GM13977 (cell line): ENCODE measurements at regions not wholly inside any gene's neighbourhood (a gene's known extent, or its start where the extent isn't known, plus 50 kb on each side); places are given as distances from the start of the nearest gene placed in this dataset.

Source experiments
- DNase-seq: peaks from one replicate; pipeline ENCODE4 v3.0.0; 2012; ENCODE audit warnings: low spot score
- CTCF ChIP-seq: IDR thresholded peaks from 2 replicates; pipeline ENCODE4 v1.5.1; 2012; ENCODE audit warnings: mild to moderate bottlenecking, control low read depth; ENCODE audit not compliant: insufficient read depth; ENCODE audit errors: extremely low read depth, missing control alignments
- in situ Hi-C: fragments of 300-500 bp; cut with MboI; formaldehyde crosslinking; loops from one replicate; pipeline ENCODE4 v1.12.0; 2022; ENCODE audit warnings: low sequenced_read_pairs, low pct_unique_long_range_greater_than_20kb, mixed read lengths, inconsistent platforms; ENCODE audit not compliant: unreplicated experiment

GRCh38 chr12:58241099-58241498 lies 299.7 kb downstream of the ATP23 start:
- no peak for DNase-seq
- in situ Hi-C loops, result no loop called here
- no peak for TF ChIP-seq CTCF

DNA sequence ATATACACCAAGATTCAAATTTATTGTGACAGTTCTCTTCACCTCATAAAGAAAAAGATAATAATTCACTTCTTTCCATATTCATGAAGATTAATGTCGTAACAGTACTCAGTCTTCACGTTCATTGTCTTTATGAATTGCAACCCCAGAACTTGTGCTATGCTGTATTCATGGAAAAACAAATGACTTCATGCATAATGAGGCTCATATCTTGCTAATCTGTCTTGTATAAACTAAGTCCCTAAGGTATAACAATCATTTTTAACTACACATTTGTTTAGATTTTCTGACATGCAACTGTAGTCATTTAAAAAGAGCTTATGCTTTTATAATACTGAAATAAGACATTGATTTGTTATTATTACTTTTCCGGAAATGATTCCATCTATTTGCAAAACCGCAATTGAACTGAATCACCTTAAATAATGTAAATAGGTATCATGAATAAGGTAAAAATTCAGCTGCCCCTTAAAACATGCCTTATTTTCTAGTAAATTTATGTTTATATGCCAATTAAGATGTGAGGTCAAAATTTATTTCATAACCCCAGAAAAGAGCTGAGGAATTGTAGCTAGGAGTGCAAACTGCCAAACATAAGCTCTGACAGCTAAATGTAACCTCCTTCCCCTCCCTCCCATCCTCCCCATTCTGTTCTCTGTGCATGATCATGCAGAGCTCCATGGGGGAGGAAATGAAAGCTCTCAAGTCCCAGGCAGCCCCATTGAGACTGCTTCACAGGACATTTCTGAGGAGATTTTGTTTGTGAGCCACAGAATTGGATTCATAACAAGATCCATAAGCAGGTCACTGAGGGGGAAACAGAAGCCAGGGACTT lies 301.6 kb downstream of the ATP23 start:
- DNase-seq, result no peak
- in situ Hi-C loops, result no loop called here
- TF ChIP-seq CTCF, result no peak

GRCh38 chr12:58247633-58248032 lies 306.3 kb downstream of the ATP23 start:
- no peak for DNase-seq
- TF ChIP-seq CTCF, result no peak
- in situ Hi-C loops, result no loop called here

DNA sequence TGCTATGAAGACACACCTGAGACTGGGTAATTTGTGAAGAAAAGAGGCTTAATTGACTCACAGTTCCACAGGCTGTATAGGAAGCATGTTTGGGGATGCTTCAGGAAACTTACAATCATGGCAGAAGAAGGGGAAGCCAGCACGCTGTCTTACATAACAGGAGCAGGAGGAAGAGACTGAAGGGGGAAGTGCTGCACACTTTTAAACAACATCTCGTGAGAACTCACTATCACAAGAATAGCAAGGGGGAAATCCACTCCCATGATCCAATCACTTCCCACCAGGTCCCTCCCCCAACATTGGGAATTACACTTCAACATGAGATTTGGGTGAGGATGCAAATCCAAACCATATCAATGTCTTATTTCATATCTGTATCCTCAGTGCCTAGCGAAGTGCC lies 307.2 kb downstream of the ATP23 start:
- no peak for DNase-seq
- TF ChIP-seq CTCF, result no peak
- in situ Hi-C loops, result no loop called here

DNA sequence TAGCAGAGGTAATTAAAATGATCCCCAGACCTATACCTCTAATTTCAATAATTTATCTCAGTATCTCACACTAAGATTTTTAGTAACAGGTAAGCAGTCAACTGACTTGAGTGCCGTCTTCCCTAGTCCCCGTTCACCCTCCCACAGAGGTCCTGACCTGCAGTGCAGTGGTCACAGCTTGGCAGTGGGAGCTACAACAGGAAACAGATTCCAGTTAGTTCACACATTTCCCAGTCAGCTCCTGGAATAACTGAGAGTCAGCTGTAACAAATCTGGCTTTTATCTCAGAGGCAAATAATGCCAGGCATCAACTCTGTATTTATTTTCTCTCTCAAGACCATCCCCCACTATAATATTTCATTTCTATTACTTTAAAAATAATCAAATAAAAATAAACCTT lies 308.2 kb downstream of the ATP23 start:
- in situ Hi-C loops, result no loop called here
- DNase-seq, result no peak
- no peak for TF ChIP-seq CTCF

- in situ Hi-C loops, result no loop called here
- DNase-seq, result no peak
- TF ChIP-seq CTCF, result no peak
Observed at GRCh38 chr12:58250077-58250476, 308.7 kb downstream of the ATP23 start.
